ENCODE measurements at regions not wholly inside any gene's neighbourhood (a gene's known extent, or its start where the extent isn't known, plus 50 kb on each side); places are given as distances from the start of the nearest gene placed in this dataset.

- H3K4me1 ChIP-seq (ENCODE audit: control insufficient read depth in 5 of 5, insufficient read depth in 5 of 5, low read length in 5 of 5), result peaks cover 0 to 20% (median 0%) of the 10 kb centered on the region in 5 donors
- no peak overlapping the region for H3K27ac ChIP-seq (ENCODE audit: low read depth in 1 of 2, low read length in 1 of 2)
- 91 to 93% methylated on average over 6 of the region's 6 CpGs for WGBS, 2 donors
- H3K36me3 ChIP-seq (ENCODE audit: control insufficient read depth in 4 of 4, insufficient read depth in 4 of 4, low read length in 4 of 4), result no peaks in the 10 kb centered on the region
- H3K9me3 ChIP-seq (ENCODE audit: control insufficient read depth in 4 of 4, insufficient read depth in 3 of 4, low read length in 3 of 4), result peaks cover 0 to 1% (median 0%) of the 10 kb centered on the region in 4 donors
- no peak overlapping the region for H3K9ac ChIP-seq (ENCODE audit: insufficient read depth in 1 of 2, low read length in 2 of 2)
- DNase-seq, result peak in 2 of 3 donors; percentile 60 to 76
- no peak overlapping the region for H3K4me3 ChIP-seq
- no peak for ATAC-seq (ENCODE audit: insufficient read depth, low FRiP score)
- no peaks in the 10 kb centered on the region for H3K27me3 ChIP-seq (ENCODE audit: control insufficient read depth in 3 of 3, insufficient read depth in 3 of 3, low read length in 2 of 3)
- TF ChIP-seq CTCF (IDR thresholded peaks at IDR 0.05; ENCODE audit: control extremely low read depth, extremely low read depth), result no peak
Observed at GRCh38 chr6:2545383-2546038, 205.2 kb downstream of the MYLK4 start.

GRCh38 chr6:2543321-2543720, 207.4 kb downstream of the MYLK4 start:
- H3K36me3 ChIP-seq (ENCODE audit: control insufficient read depth in 4 of 4, insufficient read depth in 4 of 4, low read length in 4 of 4), result no peaks in the 10 kb centered on the region
- no peaks in the 10 kb centered on the region for H3K27me3 ChIP-seq (ENCODE audit: control insufficient read depth in 3 of 3, insufficient read depth in 3 of 3, low read length in 2 of 3)
- TF ChIP-seq CTCF (IDR thresholded peaks at IDR 0.05; ENCODE audit: control extremely low read depth, extremely low read depth), result no peak
- H3K4me3 ChIP-seq, result no peak overlapping the region
- ATAC-seq (ENCODE audit: insufficient read depth, low FRiP score), result no peak
- H3K9ac ChIP-seq (ENCODE audit: insufficient read depth in 1 of 2, low read length in 2 of 2), result no peak overlapping the region
- no peak for DNase-seq
- peaks cover 0 to 1% (median 0%) of the 10 kb centered on the region in 4 donors for H3K9me3 ChIP-seq (ENCODE audit: control insufficient read depth in 4 of 4, insufficient read depth in 3 of 4, low read length in 3 of 4)
- H3K4me1 ChIP-seq (ENCODE audit: control insufficient read depth in 5 of 5, insufficient read depth in 5 of 5, low read length in 5 of 5), result peaks cover 0 to 20% (median 0%) of the 10 kb centered on the region in 5 donors
- H3K27ac ChIP-seq (ENCODE audit: low read depth in 1 of 2, low read length in 1 of 2), result no peak overlapping the region
- WGBS, 2 donors, result 75 to 80% methylated on average over 2 of the region's 2 CpGs

- peak overlapping the region in 1 of 2 donors; percentile 74 for H3K27ac ChIP-seq (ENCODE audit: low read depth in 1 of 2, low read length in 1 of 2)
Observed at GRCh38 chr6:2542858-2543218, 207.9 kb downstream of the MYLK4 start.

More at GRCh38 chr6:2542858-2543218, 207.9 kb downstream of the MYLK4 start:
- Histone ChIP-seq H3K9ac (ENCODE audit: insufficient read depth in 1 of 2, low read length in 2 of 2) (no peak overlapping the region), H3K27me3 (ENCODE audit: control insufficient read depth in 3 of 3, insufficient read depth in 3 of 3, low read length in 2 of 3) (no peaks in the 10 kb centered on the region), H3K4me3 (no peak overlapping the region), H3K36me3 (ENCODE audit: control insufficient read depth in 4 of 4, insufficient read depth in 4 of 4, low read length in 4 of 4) (no peaks in the 10 kb centered on the region), H3K9me3 (ENCODE audit: control insufficient read depth in 4 of 4, insufficient read depth in 3 of 4, low read length in 3 of 4) (peaks cover 0 to 1% (median 0%) of the 10 kb centered on the region in 4 donors), H3K4me1 (ENCODE audit: control insufficient read depth in 5 of 5, insufficient read depth in 5 of 5, low read length in 5 of 5) (peaks cover 0 to 20% (median 0%) of the 10 kb centered on the region in 5 donors)
- no peak for TF ChIP-seq CTCF (IDR thresholded peaks at IDR 0.05; ENCODE audit: control extremely low read depth, extremely low read depth)
- ATAC-seq (ENCODE audit: insufficient read depth, low FRiP score) (peak; percentile 89), DNase-seq (peak in 1 of 3 donors; percentile 67)
- WGBS, 2 donors, result 23 to 43% methylated on average over 4 of the region's 4 CpGs

Data from lung (tissue), 11 donors.